Activated naive CD4-positive, alpha-beta T cell treated with anti-CD3 and anti-CD28 coated beads, Interleukin-2, amount 50 U/mL, for 24 hours (primary cell): ENCODE measurements at regions not wholly inside any gene's neighbourhood (a gene's known extent, or its start where the extent isn't known, plus 50 kb on each side); places are given as distances from the start of the nearest gene placed in this dataset.

Source experiments
- H3K27ac Mint-ChIP-seq: one replicate; pipeline ENCODE4 v1.8.0; 2021; ENCODE audit warnings: mild to moderate bottlenecking, mixed read lengths
- H3K27me3 Mint-ChIP-seq: one replicate; pipeline ENCODE4 v1.8.0; 2021; ENCODE audit warnings: mixed read lengths
- H3K36me3 Mint-ChIP-seq: one replicate; pipeline ENCODE4 v1.8.0; 2021; ENCODE audit warnings: mixed read lengths
- H3K4me1 Mint-ChIP-seq: one replicate; pipeline ENCODE4 v1.8.0; 2021; ENCODE audit warnings: mixed read lengths
- H3K4me3 Mint-ChIP-seq: one replicate; pipeline ENCODE4 v1.8.0; 2021; ENCODE audit warnings: mild to moderate bottlenecking, mixed read lengths
- H3K9me3 Mint-ChIP-seq: one replicate; pipeline ENCODE4 v1.8.0; 2021; ENCODE audit warnings: mixed read lengths

DNA sequence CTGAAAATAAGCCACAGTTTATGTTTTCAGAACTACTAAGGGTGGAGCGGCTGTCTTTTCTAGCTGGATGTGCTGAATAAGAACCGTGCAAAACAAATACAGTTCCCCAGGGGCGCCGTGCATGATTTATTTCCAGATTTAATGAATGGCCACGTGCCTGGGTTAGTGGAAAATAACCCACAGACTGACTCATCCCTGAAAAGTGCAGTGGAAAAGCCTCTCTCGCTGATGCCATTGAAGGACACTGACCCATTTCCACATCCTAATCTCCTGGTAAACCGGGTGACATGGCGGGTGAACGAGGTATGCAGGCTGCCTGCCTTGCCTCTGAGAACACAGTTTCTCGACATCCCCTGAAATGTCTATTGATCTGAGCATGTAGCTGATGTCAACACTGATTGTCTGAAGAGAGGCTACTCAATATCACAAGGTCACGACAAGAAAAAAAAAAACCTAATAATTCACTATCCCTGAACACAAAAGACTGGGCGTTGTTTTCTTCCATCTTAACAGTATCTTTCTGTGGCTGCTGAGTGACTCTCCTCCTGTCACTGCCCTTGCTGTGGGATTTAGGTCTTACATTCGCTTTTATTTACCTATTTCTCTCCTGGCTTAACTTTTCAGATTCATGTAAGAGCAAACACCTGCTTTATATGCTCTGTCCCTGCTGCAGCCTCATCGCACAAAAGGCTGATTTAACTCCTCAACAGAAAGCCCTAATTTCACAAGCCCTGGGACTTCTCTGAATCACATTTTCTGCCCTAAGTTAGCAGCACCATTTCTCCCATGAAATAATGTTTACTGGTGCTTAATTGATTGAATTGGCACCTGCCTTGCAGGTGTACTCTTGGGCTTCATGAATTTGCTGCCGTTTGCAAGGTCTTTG is 76.9 kb upstream of the SCOC start:
- Mint-ChIP-seq H3K27me3 (peaks cover 2% of the 10 kb centered on the region), H3K36me3 (no peaks in the 10 kb centered on the region), H3K4me3 (no peak overlapping the region), H3K4me1 (no peaks in the 10 kb centered on the region), H3K27ac (no peak overlapping the region), H3K9me3 (no peaks in the 10 kb centered on the region)

DNA sequence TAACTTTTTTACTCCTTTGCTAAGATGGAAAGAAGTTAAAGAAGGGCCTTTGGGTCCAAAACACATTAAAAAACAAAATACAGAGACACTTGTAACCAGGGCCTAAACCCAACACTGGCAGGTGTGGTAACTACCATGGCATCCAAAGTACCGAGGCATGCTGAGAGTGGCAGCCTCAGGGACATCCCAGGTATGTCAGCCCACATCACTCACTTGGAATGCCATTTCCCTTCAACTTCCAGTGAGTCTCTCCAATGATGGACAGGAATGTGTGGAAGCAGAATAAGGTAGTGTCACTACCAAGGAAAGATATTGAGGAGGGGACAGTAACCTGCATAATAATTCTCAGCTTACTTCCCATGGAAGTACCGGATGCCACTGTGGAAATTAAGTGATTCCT is 79.5 kb upstream of the SCOC start:
- Mint-ChIP-seq H3K4me1 (no peaks in the 10 kb centered on the region), H3K27me3 (peaks cover 2% of the 10 kb centered on the region), H3K4me3 (no peak overlapping the region), H3K27ac (no peak overlapping the region), H3K9me3 (no peaks in the 10 kb centered on the region), H3K36me3 (no peaks in the 10 kb centered on the region)

DNA sequence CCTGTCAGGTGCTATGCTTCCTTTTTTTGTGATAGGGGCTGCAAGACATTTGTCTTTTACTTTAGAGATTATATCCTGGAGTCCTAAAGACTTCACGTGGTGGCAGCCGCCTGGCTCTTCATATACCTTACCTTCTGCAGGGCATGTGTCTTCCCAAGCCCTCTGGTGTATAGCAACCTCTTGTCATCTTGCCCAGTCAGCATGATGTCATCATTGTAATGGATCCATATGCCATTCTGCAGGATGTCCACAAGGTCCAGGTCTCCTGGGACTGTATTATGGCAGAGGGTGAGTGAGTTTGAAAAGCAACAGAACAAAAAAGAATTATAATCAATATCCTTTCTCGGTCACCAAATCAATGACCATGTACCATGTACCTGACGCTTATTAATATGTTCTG is 82.2 kb upstream of the SCOC start:
- Mint-ChIP-seq H3K36me3 (no peaks in the 10 kb centered on the region), H3K27ac (no peak overlapping the region), H3K9me3 (no peaks in the 10 kb centered on the region), H3K4me3 (no peak overlapping the region), H3K4me1 (no peaks in the 10 kb centered on the region), H3K27me3 (peaks cover 2% of the 10 kb centered on the region)

DNA sequence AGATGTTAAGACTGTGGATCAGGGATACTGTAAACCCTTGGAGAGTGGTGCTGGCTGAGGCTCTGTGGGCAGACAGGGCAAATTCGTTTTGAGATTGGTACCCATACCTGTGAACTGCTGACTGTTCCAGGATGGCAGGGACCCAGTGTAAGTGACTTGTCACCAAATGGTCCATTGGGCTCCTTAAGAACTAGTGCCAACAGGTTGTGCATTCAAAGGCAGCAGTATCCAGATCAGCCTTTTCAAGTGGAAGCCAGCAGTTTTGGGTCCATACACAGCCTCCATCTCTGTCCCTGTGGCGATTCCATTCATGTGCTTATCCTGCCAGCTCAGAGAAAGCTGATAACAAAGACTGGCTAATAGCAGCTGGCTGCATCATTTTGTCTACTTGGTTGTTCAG is 84.0 kb upstream of the SCOC start:
- H3K4me1 Mint-ChIP-seq, result no peaks in the 10 kb centered on the region
- H3K4me3 Mint-ChIP-seq, result no peak overlapping the region
- no peak overlapping the region for H3K27ac Mint-ChIP-seq
- H3K36me3 Mint-ChIP-seq, result no peaks in the 10 kb centered on the region
- H3K27me3 Mint-ChIP-seq, result peaks cover 2% of the 10 kb centered on the region
- H3K9me3 Mint-ChIP-seq, result no peaks in the 10 kb centered on the region

DNA sequence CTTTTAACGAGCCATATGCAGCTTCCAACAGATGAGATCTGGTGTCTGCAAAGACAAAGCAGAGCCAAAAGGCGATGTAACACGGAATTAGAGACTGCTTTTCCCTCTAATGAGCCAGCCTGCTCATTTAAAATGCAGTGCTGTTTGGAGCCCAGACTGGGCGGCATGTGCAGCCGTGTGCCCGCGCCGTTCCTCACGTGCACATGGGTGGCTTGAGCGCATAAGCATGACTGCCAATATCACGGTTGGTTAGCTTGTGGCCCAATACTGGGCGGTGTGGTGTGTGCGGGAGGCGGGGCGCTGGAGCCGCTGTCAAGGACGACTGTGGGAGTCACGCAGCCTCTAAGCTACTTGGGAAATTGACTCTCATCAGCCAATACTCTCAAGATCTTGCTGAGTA is 87.0 kb upstream of the SCOC start:
- H3K9me3 Mint-ChIP-seq, result no peaks in the 10 kb centered on the region
- no peaks in the 10 kb centered on the region for H3K36me3 Mint-ChIP-seq
- no peak overlapping the region for H3K27ac Mint-ChIP-seq
- no peak overlapping the region for H3K4me3 Mint-ChIP-seq
- peaks cover 2% of the 10 kb centered on the region for H3K27me3 Mint-ChIP-seq
- H3K4me1 Mint-ChIP-seq, result no peaks in the 10 kb centered on the region

DNA sequence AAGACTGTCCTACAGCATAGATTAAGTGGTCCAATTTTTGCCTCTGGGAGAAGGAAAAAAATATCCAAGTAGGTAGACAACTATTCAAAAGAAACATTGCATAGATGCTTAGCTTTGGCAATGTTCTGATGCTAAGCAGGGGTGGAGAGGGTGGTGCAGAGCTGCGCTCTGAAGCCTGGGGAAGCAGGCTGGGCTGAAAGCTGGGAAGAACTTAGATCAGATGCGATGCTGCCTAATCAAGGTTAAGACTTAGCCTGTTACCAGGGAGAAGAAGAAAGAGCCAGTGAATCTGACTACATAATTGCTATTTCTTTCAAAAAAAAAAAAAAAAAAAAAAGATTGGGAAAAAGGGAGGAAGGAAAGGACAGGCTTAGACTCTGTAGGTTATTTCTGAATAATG is 89.0 kb upstream of the SCOC start:
- H3K9me3 Mint-ChIP-seq, result no peaks in the 10 kb centered on the region
- H3K4me3 Mint-ChIP-seq, result no peak overlapping the region
- H3K27ac Mint-ChIP-seq, result no peak overlapping the region
- no peaks in the 10 kb centered on the region for H3K4me1 Mint-ChIP-seq
- H3K27me3 Mint-ChIP-seq, result peaks cover 7% of the 10 kb centered on the region
- H3K36me3 Mint-ChIP-seq, result no peaks in the 10 kb centered on the region

DNA sequence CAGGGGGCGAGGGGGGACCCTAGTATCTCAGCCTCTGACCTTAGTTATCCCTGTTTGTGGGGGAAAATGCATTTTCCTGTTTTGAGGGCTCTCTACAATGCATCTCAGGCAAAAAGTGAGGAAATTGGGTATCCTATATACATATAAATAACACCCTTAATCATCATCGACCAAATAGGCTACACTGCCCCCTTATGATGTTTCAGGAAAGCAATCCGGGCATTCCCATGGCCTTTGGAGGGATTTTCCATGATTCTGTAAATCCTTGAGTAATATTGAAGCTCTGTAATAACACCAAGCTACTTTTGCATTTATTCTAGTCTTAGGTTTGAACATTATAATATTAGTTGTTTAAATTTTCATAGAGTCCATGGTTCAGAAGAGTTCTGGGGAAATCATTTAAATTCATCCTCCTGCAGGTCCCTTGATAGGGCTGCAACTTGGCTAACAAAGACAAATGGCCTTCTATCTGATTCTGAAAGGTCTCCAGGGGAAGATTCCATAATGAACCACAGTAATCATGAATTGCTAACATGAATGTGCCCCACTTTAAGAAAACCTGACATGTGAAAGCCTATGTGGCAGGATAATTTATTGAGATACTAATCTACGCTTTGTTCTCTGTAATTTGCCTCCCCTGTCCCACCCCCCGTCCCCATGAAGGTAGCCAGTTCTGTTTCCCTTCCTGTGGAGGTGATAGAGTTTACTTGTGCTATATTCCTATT is 91.5 kb upstream of the SCOC start:
- no peaks in the 10 kb centered on the region for H3K9me3 Mint-ChIP-seq
- H3K27ac Mint-ChIP-seq, result no peak overlapping the region
- no peak overlapping the region for H3K4me3 Mint-ChIP-seq
- no peaks in the 10 kb centered on the region for H3K4me1 Mint-ChIP-seq
- peaks cover 7% of the 10 kb centered on the region for H3K27me3 Mint-ChIP-seq
- H3K36me3 Mint-ChIP-seq, result peaks cover 3% of the 10 kb centered on the region

DNA sequence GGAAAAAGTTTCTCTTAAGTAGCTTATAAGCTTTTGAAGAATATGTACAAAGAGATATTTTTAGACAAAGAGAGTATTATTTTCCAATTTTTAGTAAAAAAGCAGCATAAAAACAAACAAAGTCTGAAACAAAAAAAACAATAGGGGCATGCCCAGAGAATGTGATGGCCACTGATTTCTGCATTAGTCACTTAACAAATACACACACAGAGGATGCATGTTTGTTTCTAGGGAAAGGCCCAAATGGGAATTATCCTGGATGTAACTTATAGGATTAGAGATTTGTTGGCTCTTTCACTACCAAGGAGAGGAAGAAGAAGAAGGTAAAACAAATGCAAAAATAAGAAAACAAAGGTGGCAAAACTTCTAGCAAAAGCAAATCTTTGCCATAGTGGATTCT is 95.9 kb upstream of the SCOC start:
- Mint-ChIP-seq H3K36me3 (peaks cover 3% of the 10 kb centered on the region), H3K27ac (no peak overlapping the region), H3K9me3 (no peaks in the 10 kb centered on the region), H3K4me1 (no peaks in the 10 kb centered on the region), H3K27me3 (peaks cover 5% of the 10 kb centered on the region), H3K4me3 (no peak overlapping the region)

DNA sequence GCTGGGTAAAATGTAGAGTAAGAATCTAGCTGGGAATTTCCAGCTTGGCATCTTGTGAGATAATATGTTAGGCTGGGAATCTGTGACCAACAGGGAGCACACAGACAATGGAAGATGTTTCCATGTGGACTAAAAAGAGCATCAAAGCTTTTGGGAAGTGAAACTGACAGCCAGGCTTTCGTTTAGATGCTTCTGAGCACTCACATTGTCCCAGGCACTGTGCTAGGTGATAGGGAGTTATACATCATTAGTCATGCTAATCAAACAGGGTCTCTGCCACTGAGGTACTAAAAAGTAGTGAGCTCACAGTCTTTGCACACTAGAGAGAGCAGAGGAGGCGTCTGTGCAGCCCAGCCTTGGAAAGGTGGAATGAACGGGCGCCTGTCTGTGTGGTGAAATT is 101.9 kb upstream of the SCOC start:
- no peaks in the 10 kb centered on the region for H3K27me3 Mint-ChIP-seq
- H3K27ac Mint-ChIP-seq, result no peak overlapping the region
- H3K36me3 Mint-ChIP-seq, result no peaks in the 10 kb centered on the region
- H3K4me1 Mint-ChIP-seq, result no peaks in the 10 kb centered on the region
- H3K9me3 Mint-ChIP-seq, result no peaks in the 10 kb centered on the region
- H3K4me3 Mint-ChIP-seq, result no peak overlapping the region

DNA sequence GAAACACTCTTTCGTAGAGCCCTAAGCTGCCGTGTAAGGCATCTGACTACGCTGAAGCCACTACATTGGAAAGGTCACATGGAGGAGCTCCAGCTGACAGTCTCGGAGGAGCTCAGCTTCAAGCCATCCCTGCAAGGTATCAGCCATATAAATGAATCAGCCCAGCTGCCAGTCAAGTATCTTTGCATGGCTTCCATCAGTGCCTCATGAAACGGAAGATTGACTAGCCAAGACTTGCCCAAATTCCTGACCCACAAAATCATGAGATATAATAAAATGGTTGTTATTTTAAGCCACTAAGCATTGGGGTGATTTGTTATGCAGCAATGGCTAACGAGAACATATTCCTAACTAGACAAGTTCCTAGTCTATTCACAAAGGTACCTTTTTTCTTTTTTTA is 104.1 kb upstream of the SCOC start:
- no peak overlapping the region for H3K27ac Mint-ChIP-seq
- no peaks in the 10 kb centered on the region for H3K4me1 Mint-ChIP-seq
- no peaks in the 10 kb centered on the region for H3K9me3 Mint-ChIP-seq
- H3K4me3 Mint-ChIP-seq, result no peak overlapping the region
- H3K36me3 Mint-ChIP-seq, result no peaks in the 10 kb centered on the region
- no peaks in the 10 kb centered on the region for H3K27me3 Mint-ChIP-seq

DNA sequence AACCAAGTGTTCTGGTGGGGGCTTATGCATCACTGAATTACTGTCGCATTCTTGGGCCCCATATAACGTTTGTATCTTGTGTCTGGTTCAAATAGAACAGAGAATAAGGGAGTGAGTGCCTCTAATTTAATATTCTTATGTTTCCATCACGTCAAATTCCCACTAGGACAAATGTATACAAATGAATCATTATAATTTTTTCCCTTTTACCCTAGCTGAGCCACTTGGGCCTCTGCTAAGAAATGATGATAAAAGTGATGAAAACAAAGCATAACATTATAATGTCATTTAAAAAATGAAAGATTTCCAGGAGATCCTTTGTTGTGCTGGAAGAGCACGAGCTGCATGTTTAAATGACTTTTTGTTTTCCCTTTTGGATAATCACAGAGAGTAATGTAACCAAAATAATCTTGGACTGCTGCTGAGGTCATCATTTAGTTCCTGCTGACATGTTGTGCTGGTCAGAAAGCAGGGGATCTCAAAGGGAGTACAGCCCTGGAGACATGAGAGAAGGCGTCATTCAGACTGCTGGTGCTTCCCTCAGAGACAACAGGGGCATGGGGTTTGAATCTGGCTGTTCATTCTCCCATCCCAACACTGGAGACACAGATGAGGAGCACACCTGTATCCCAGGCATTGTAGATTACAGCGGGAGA is 105.1 kb upstream of the SCOC start:
- no peak overlapping the region for H3K27ac Mint-ChIP-seq
- H3K9me3 Mint-ChIP-seq, result no peaks in the 10 kb centered on the region
- no peaks in the 10 kb centered on the region for H3K36me3 Mint-ChIP-seq
- no peaks in the 10 kb centered on the region for H3K4me1 Mint-ChIP-seq
- H3K27me3 Mint-ChIP-seq, result no peaks in the 10 kb centered on the region
- H3K4me3 Mint-ChIP-seq, result no peak overlapping the region

DNA sequence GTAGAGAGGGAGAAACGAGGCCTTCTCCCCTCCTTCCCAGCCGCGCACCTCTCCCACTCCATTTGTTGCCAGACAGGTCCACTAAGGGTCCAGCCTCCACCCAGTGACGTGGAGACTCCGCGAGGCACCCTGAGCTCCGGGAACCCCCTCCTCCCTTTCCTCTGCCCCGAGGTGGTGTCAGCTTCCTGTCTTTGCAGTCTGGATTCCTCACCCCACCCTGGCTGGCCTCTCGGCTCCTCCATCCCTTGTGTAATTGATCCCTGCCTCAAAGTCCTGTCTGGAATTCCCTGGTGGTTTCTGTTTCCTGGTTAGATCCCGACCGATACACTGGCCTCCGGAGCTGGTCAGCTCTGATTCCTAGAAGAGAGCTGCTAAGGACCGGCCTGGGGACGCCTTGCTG is 105.9 kb upstream of the SCOC start:
- Mint-ChIP-seq H3K9me3 (no peaks in the 10 kb centered on the region), H3K27me3 (no peaks in the 10 kb centered on the region), H3K4me3 (no peak overlapping the region), H3K27ac (no peak overlapping the region), H3K36me3 (no peaks in the 10 kb centered on the region), H3K4me1 (no peaks in the 10 kb centered on the region)

DNA sequence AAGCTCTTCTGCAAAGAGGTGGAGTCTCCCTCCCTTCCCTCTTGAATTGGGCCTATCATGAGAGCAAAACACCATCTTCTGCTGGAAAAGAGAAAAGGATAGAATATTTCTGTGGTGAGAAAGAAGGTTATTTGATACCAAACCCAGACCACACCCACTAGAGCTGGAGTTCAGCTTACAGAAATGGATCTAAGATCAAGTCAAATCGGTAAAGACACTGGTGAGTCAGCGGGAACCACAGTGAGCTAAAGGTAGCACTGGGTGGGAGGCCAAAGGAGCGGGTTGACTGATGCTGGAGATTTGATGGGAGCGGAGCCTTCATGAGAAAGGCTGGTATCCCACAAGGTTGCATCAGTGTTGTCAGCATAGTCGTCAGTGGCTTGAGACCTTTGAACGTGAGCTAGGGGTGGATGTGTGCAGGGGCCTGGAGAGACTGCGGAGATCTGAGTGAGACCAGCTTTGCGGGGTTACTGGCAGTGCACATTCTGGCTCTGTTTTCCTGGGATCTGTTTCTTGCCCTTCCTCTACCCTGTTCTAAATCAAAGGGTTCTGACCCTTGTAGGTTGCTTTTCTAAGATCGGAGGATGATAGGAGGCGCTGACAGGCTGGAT is 106.4 kb upstream of the SCOC start:
- Mint-ChIP-seq H3K4me1 (no peaks in the 10 kb centered on the region), H3K27me3 (no peaks in the 10 kb centered on the region), H3K4me3 (no peak overlapping the region), H3K27ac (no peak overlapping the region), H3K36me3 (no peaks in the 10 kb centered on the region), H3K9me3 (no peaks in the 10 kb centered on the region)

DNA sequence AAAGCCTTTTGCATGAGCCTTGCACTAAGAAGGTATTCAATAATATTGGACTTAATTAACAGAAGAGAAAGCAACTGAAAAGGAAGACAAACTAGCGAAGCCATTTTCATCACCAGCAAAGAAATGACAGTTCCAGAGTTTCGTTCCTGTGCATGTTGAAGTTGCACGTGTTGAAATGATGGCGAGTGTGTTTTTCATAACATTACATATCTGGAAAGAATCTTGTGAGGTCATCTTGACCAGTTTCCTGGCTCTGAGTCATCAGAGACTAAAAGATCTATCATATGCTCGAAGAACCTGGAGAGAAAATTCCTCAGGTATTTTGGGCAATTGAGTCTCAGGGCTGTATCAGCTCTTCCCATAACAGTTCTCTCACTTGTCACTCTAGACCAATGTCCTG is 106.2 kb upstream of the MAML3 start:
- no peaks in the 10 kb centered on the region for H3K36me3 Mint-ChIP-seq
- H3K27ac Mint-ChIP-seq, result no peak overlapping the region
- no peak overlapping the region for H3K4me3 Mint-ChIP-seq
- no peaks in the 10 kb centered on the region for H3K27me3 Mint-ChIP-seq
- H3K9me3 Mint-ChIP-seq, result no peaks in the 10 kb centered on the region
- no peaks in the 10 kb centered on the region for H3K4me1 Mint-ChIP-seq

DNA sequence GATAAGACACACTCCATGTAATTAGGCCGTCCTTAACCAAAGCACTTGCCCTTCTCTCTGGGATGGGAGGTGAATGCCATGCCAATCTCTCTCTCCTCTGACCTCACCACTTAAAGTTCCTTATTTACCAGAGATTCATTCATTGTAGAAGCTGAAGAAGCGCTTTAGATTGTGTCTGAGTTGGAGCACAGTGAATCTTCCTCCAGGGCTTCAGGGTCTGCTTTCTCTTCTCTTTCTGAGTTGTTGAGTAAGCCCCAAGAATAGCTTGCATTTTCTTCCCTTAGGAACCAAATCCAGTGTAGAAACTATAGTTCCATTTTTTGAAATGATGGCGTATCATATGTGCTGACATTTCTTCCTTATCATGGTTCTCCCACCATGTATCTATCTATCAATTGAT is 104.5 kb upstream of the MAML3 start:
- H3K4me3 Mint-ChIP-seq, result no peak overlapping the region
- peaks cover 1% of the 10 kb centered on the region for H3K27me3 Mint-ChIP-seq
- H3K36me3 Mint-ChIP-seq, result no peaks in the 10 kb centered on the region
- no peak overlapping the region for H3K27ac Mint-ChIP-seq
- no peaks in the 10 kb centered on the region for H3K9me3 Mint-ChIP-seq
- peaks cover 4% of the 10 kb centered on the region for H3K4me1 Mint-ChIP-seq
